ENCODE measurements at regions not wholly inside any gene's neighbourhood (a gene's known extent, or its start where the extent isn't known, plus 50 kb on each side); places are given as distances from the start of the nearest gene placed in this dataset.

GRCh38 chr6:141445928-141446628 is 686.6 kb upstream of the GJE1 start:
- no peak for TF ChIP-seq CTCF (IDR thresholded peaks at IDR 0.05)
- TF ChIP-seq ZFX (IDR thresholded peaks at IDR 0.05; ENCODE audit: borderline replicate concordance), result no peak
